Progenitor cell of endocrine pancreas (in vitro differentiated cells): ENCODE measurements at regions not wholly inside any gene's neighbourhood (a gene's known extent, or its start where the extent isn't known, plus 50 kb on each side); places are given as distances from the start of the nearest gene placed in this dataset.

Experiments used
- DNase-seq: peaks from one replicate; pipeline ENCODE4 v3.0.0; 2021; ENCODE audit warnings: low spot score; ENCODE audit not compliant: unreplicated experiment
- H3K27ac Mint-ChIP-seq: 2 replicates; pipeline ENCODE4 v1.8.0; 2021; ENCODE audit warnings: mild to moderate bottlenecking, moderate library complexity, mixed read lengths
- H3K27me3 Mint-ChIP-seq: 2 replicates; pipeline ENCODE4 v1.8.0; 2021; ENCODE audit warnings: mixed read lengths
- H3K36me3 Mint-ChIP-seq: 2 replicates; pipeline ENCODE4 v1.8.0; 2022; ENCODE audit warnings: mixed read lengths; ENCODE audit not compliant: insufficient read depth
- H3K4me1 Mint-ChIP-seq: 2 replicates; pipeline ENCODE4 v1.8.0; 2021; ENCODE audit warnings: low read depth, mixed read lengths
- H3K4me3 Mint-ChIP-seq: 2 replicates; pipeline ENCODE4 v1.8.0; 2021; ENCODE audit warnings: low read depth, mild to moderate bottlenecking, moderate library complexity, mixed read lengths
- H3K9me3 Mint-ChIP-seq: 2 replicates; pipeline ENCODE4 v1.8.0; 2021; ENCODE audit warnings: low read depth, mixed read lengths
- CTCF ChIP-seq: fragments of 200-600 bp; sonication (generic); IDR thresholded peaks from one replicate; pipeline ENCODE4 v1.5.0; 2021; ENCODE audit warnings: antibody characterized with exemption, mild to moderate bottlenecking; ENCODE audit not compliant: unreplicated experiment

GRCh38 chr13:21948769-21949474, 278.0 kb downstream of the FGF9 start:
- H3K27me3 Mint-ChIP-seq, result peaks cover 3% of the 10 kb centered on the region
- no peak overlapping the region for H3K4me3 Mint-ChIP-seq
- H3K9me3 Mint-ChIP-seq, result peaks cover 9% of the 10 kb centered on the region
- DNase-seq, result no peak
- peaks cover 7% of the 10 kb centered on the region for H3K4me1 Mint-ChIP-seq
- no peaks in the 10 kb centered on the region for H3K36me3 Mint-ChIP-seq
- no peak overlapping the region for H3K27ac Mint-ChIP-seq
- no peak for TF ChIP-seq CTCF

- H3K36me3 Mint-ChIP-seq, result no peaks in the 10 kb centered on the region
- no peak for DNase-seq
- TF ChIP-seq CTCF, result no peak
- peaks cover 3% of the 10 kb centered on the region for H3K27me3 Mint-ChIP-seq
- peaks cover 9% of the 10 kb centered on the region for H3K9me3 Mint-ChIP-seq
- H3K4me1 Mint-ChIP-seq, result peaks cover 7% of the 10 kb centered on the region
- no peak overlapping the region for H3K4me3 Mint-ChIP-seq
- no peak overlapping the region for H3K27ac Mint-ChIP-seq
Observed at GRCh38 chr13:21949818-21950429, 279.1 kb downstream of the FGF9 start.

DNA sequence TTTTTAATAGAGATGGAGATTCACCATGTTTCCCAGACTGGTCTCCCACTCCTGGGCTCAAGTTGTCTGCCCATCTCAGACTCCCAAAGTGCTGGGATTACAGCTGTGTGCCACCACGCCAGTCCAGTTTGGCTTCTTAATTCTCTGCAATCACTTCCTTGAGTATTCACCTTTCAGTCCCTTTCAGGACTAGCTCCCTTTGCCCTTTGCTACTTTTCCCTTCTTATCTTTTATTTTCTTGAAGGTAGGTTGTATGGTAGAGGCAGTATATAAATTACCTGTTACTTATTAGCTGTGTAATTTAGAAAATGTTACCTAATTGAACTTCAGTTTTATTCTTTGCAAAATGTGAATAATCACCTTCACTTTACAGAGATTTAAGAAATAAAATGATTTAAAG, 285.8 kb downstream of the FGF9 start:
- no peak for DNase-seq
- peaks cover 2% of the 10 kb centered on the region for H3K36me3 Mint-ChIP-seq
- no peak for TF ChIP-seq CTCF
- H3K9me3 Mint-ChIP-seq, result peaks cover 11% of the 10 kb centered on the region
- H3K27ac Mint-ChIP-seq, result no peak overlapping the region
- H3K4me3 Mint-ChIP-seq, result no peak overlapping the region
- H3K4me1 Mint-ChIP-seq, result no peaks in the 10 kb centered on the region
- peaks cover 2% of the 10 kb centered on the region for H3K27me3 Mint-ChIP-seq

DNA sequence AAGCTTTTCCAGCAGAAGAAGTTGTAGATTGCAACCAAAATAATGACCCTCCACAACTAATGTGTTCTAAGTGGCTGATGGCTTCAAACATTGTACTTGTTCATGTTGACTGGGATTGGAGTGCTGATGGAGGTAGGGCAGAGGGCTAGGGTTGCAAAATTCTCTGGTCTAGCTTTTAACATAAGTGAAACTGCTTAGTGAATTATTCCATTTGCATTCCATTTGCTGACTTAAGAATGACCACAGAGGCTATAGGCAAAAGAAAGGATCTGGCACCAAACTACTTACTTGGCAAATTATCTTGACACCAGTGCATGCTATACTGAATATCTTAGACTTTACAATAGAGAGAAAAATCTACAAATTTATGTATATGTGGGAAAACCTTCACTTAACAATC, 287.0 kb downstream of the FGF9 start:
- no peaks in the 10 kb centered on the region for H3K4me1 Mint-ChIP-seq
- no peak for DNase-seq
- peaks cover 2% of the 10 kb centered on the region for H3K36me3 Mint-ChIP-seq
- no peak overlapping the region for H3K27ac Mint-ChIP-seq
- no peak overlapping the region for H3K4me3 Mint-ChIP-seq
- H3K27me3 Mint-ChIP-seq, result peaks cover 2% of the 10 kb centered on the region
- TF ChIP-seq CTCF, result no peak
- peaks cover 18% of the 10 kb centered on the region for H3K9me3 Mint-ChIP-seq

DNA sequence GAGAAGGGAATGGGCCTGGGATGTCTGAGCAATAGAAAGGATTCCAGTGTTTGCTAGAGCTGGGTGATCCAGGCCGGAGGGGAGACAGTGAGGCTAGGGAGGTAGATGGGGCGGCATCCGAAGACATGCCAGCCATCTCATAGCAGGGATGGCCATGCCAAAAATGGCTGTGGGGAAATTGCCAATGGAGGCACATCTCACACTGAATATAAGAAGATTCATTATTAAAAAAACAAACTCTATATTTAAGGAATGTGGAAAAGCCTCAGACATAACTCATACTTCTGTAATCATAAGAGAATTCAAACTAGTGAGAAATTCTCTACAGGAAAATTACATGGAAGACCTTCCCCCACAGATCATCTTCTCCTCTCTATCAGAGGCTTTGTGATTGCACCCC, 289.2 kb downstream of the FGF9 start:
- TF ChIP-seq CTCF, result no peak
- no peak overlapping the region for H3K4me3 Mint-ChIP-seq
- H3K27me3 Mint-ChIP-seq, result peaks cover 2% of the 10 kb centered on the region
- DNase-seq, result no peak
- H3K36me3 Mint-ChIP-seq, result peaks cover 2% of the 10 kb centered on the region
- peaks cover 18% of the 10 kb centered on the region for H3K9me3 Mint-ChIP-seq
- no peak overlapping the region for H3K27ac Mint-ChIP-seq
- H3K4me1 Mint-ChIP-seq, result no peaks in the 10 kb centered on the region
